Pancreas (tissue), 10 donors: ENCODE measurements at regions not wholly inside any gene's neighbourhood (a gene's known extent, or its start where the extent isn't known, plus 50 kb on each side); places are given as distances from the start of the nearest gene placed in this dataset.
A peak's percentile ranks its signal among the peaks of the same experiment; 100 is the strongest.

Source experiments
- ATAC-seq, 4 donors: fragments of 200-7000 bp; cut with Tn5 transposase; one replicate each; pipeline versions ENCODE4 v1.8.0 to v1.9.1; 2020; ENCODE audit warnings: mild to moderate bottlenecking in 4 of 4, moderate library complexity in 4 of 4
- DNase-seq, 6 donors: peaks; one replicate each; pipeline ENCODE4 v3.0.0-alpha.2; 2020
- FAIRE-seq: peaks from 2 replicates; lab custom pipeline; 2012; peaks lifted over from hg19 to GRCh38; lab: Jason Lieb, UNC
- H3K27ac ChIP-seq, 4 donors: fragments of 200-600 bp; sonication (generic); 1 replicate in 3 of 4; 2 replicates in 1 of 4; pipeline versions ENCODE4 v1.5.0 to v1.8.0; 2020
- H3K27me3 ChIP-seq, 4 donors: fragments of 200-600 bp; one replicate each; pipeline ENCODE4 v1.8.0; 2021
- H3K36me3 ChIP-seq, 3 donors: fragments of 200-600 bp; sonication (generic) in 1 of 3; one replicate each; pipeline versions ENCODE4 v1.5.0 to v1.8.0; 2020 to 2021
- H3K4me1 ChIP-seq, 3 donors: fragments of 200-600 bp; one replicate each; pipeline ENCODE4 v1.8.0; 2021
- H3K4me3 ChIP-seq, 4 donors: fragments of 200-600 bp; sonication (generic) in 2 of 4; one replicate each; pipeline versions ENCODE4 v1.5.0 to v1.8.0; 2020 to 2021
- H3K9me3 ChIP-seq, 4 donors: fragments of 200-600 bp; one replicate each; pipeline ENCODE4 v1.8.0; 2021
- WGBS, 2 donors: extraction: QIAGEN DNeasy Blood & Tissue Kit; methylation state at CpG; one replicate each; pipeline ENCODE4 v1.1.7; 2013; 5-methylcytosine and 5-hydroxymethylcytosine counted together
- intact Hi-C, 3 donors: fragments of 100-400 bp; cut with DNase I; formaldehyde crosslinking; loops; one replicate each; pipeline versions ENCODE4 v1.11.1 to v1.14.2; 2022
- TF ChIP-seq, protein P1 (sequence below), 4 donors: fragments of 200-600 bp; sonication (generic) in 3 of 4; IDR thresholded peaks; one replicate each; pipeline versions ENCODE4 v1.5.0 to v1.8.0; 2021; ENCODE audit warnings: antibody characterized with exemption in 4 of 4
- donor health status: healthy with polysubstance abuse.
- donor health status: DM: no; HTN: no; CAD: no; lungs with moderate emphysema.
- donor health status: DM: no; HTN: no; CAD: no.
- donor health status: control.
- donor health status: control.
- donor health status: Bipolar disorder and iron deficiency.
- donor health status: DM: yes; HTN: yes; CAD: no.
- donor health status: DM: no; HTN: no; CAD: no.
- donor health status: DM: no; HTN: no; CAD: no.
- donor health status: DM: yes; HTN: yes; CAD: no.

GRCh38 chr6:71043902-71044301, 87.0 kb upstream of the B3GAT2 start:
- 63 to 68% methylated on average over 1 of the region's 1 CpG for WGBS, 2 donors
- FAIRE-seq (no peak), DNase-seq (no peak), ATAC-seq (peak in 1 of 4 donors; percentile 42)
- Histone ChIP-seq H3K27me3 (peaks cover 0 to 3% (median 0%) of the 10 kb centered on the region in 4 donors), H3K4me3 (no peak overlapping the region), H3K27ac (no peak overlapping the region), H3K9me3 (no peaks in the 10 kb centered on the region), H3K4me1 (no peaks in the 10 kb centered on the region), H3K36me3 (no peaks in the 10 kb centered on the region)
- TF ChIP-seq, protein P1, sequence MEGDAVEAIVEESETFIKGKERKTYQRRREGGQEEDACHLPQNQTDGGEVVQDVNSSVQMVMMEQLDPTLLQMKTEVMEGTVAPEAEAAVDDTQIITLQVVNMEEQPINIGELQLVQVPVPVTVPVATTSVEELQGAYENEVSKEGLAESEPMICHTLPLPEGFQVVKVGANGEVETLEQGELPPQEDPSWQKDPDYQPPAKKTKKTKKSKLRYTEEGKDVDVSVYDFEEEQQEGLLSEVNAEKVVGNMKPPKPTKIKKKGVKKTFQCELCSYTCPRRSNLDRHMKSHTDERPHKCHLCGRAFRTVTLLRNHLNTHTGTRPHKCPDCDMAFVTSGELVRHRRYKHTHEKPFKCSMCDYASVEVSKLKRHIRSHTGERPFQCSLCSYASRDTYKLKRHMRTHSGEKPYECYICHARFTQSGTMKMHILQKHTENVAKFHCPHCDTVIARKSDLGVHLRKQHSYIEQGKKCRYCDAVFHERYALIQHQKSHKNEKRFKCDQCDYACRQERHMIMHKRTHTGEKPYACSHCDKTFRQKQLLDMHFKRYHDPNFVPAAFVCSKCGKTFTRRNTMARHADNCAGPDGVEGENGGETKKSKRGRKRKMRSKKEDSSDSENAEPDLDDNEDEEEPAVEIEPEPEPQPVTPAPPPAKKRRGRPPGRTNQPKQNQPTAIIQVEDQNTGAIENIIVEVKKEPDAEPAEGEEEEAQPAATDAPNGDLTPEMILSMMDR (IDR thresholded peaks at IDR 0.05), result no peak
- intact Hi-C loops, result no loop called here

DNA sequence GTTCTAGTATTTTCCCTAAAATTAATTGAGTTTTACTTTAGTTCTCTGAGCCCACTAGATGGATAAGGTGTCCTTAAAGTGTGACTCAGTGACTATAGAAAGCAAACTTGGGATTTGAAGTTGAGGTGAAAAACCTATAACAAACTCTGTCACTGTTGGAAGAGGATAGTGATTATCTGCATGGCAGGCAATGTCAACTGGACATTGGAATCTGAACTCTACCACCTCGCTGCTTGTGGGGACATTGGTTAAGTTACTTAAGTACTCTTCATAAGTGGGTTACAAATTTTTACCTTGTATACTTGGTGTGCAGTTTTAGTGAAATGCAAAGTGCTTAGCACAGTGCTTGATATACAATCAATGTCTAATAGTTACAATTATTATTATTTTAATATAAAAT, 87.9 kb upstream of the B3GAT2 start:
- 83 to 84% methylated on average over 1 of the region's 1 CpG for WGBS, 2 donors
- no peaks in the 10 kb centered on the region for H3K36me3 ChIP-seq
- H3K27me3 ChIP-seq, result peaks cover 0 to 3% (median 0%) of the 10 kb centered on the region in 4 donors
- H3K4me3 ChIP-seq, result no peak overlapping the region
- intact Hi-C loops, result no loop called here
- no peak overlapping the region for H3K27ac ChIP-seq
- FAIRE-seq (no peak), ATAC-seq (no peak), DNase-seq (no peak)
- no peaks in the 10 kb centered on the region for H3K4me1 ChIP-seq
- H3K9me3 ChIP-seq, result no peaks in the 10 kb centered on the region
- TF ChIP-seq, protein P1 (IDR thresholded peaks at IDR 0.05), result no peak

- WGBS, 2 donors, result 59 to 67% methylated on average over 5 of the region's 5 CpGs
- Histone ChIP-seq H3K36me3 (no peaks in the 10 kb centered on the region), H3K4me1 (no peaks in the 10 kb centered on the region), H3K4me3 (no peak overlapping the region), H3K27ac (no peak overlapping the region), H3K9me3 (no peaks in the 10 kb centered on the region), H3K27me3 (peaks cover 0 to 3% (median 0%) of the 10 kb centered on the region in 4 donors)
- DNase-seq (no peak), FAIRE-seq (no peak), ATAC-seq (no peak)
- TF ChIP-seq, protein P1 (IDR thresholded peaks at IDR 0.05), result no peak
- intact Hi-C loops, result no loop called here
These were observed 88.4 kb upstream of the B3GAT2 start for GRCh38 chr6:71045296-71045695.

GRCh38 chr6:71047417-71047816, 90.6 kb upstream of the B3GAT2 start:
- no peak for ATAC-seq
- H3K4me3 ChIP-seq, result no peak overlapping the region
- no peaks in the 10 kb centered on the region for H3K4me1 ChIP-seq
- intact Hi-C loops, result no loop called here
- no peak overlapping the region for H3K27ac ChIP-seq
- no peak for FAIRE-seq
- no peak for DNase-seq
- no peaks in the 10 kb centered on the region for H3K36me3 ChIP-seq
- peaks cover 0 to 3% (median 0%) of the 10 kb centered on the region in 4 donors for H3K27me3 ChIP-seq
- TF ChIP-seq, protein P1 (IDR thresholded peaks at IDR 0.05), result no peak
- WGBS, 2 donors, result 79 to 88% methylated on average over 4 of the region's 4 CpGs
- no peaks in the 10 kb centered on the region for H3K9me3 ChIP-seq

DNA sequence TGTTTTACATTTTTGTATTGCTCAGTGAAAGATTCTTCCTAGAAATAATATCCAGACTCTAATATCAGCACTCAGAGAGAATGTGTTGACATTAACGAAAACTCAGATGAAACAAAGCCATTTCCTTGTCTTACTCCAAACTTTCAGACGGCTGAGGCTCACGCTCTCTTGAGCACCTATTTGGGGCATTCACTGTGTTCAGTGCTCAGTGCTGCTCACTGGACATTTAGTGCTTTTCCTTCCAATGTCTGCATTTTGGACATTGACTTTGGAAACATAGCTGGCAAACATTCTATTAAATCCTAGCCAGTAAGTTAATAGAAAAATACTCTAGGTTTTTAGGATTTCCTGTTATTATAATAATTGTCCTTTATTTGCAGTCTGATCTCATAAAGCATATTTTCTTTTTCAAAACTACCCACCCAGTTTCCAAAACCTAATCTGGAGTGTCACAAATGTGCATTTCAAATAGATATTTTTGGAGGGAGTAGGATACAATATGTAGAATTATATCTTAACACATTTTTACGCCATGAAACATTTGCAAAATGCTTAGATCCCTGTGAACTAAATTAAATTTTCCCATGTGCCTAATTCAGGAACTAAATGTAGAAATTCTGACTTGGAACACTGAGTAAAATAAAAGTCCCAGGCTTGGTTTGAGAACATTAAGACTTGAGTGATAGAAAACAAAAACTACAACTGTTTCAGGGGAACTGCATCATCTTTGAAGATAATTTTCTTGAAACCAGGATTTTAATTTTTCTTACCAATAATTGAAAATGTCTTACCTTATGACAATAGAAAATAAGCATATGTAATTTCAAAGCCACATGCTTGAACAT, 91.7 kb upstream of the B3GAT2 start:
- WGBS, 2 donors, result 72 to 83% methylated on average over 4 of the region's 4 CpGs
- no peak for ATAC-seq
- H3K36me3 ChIP-seq, result no peaks in the 10 kb centered on the region
- no peak for FAIRE-seq
- H3K9me3 ChIP-seq, result no peaks in the 10 kb centered on the region
- DNase-seq, result no peak
- H3K27ac ChIP-seq, result no peak overlapping the region
- intact Hi-C loops, result no loop called here
- TF ChIP-seq, protein P1 (IDR thresholded peaks at IDR 0.05), result no peak
- peaks cover 0 to 1% (median 0%) of the 10 kb centered on the region in 4 donors for H3K27me3 ChIP-seq
- no peaks in the 10 kb centered on the region for H3K4me1 ChIP-seq
- H3K4me3 ChIP-seq, result no peak overlapping the region
